GM12878 (cell line): ENCODE measurements at regions not wholly inside any gene's neighbourhood (a gene's known extent, or its start where the extent isn't known, plus 50 kb on each side); places are given as distances from the start of the nearest gene placed in this dataset.

Experiments
- POLR2A ChIP-seq: IDR thresholded peaks from 2 replicates; pipeline ENCODE4 v1.6.1; 2011; ENCODE audit warnings: low read depth, mild to moderate bottlenecking, low read length
- RB1 ChIP-seq: fragments of 450-650 bp; formaldehyde crosslinking; IDR thresholded peaks from 2 replicates; pipeline ENCODE4 v1.6.1; 2017; ENCODE audit warnings: mild to moderate bottlenecking, borderline replicate concordance
- REST ChIP-seq: IDR thresholded peaks from 2 replicates; pipeline ENCODE4 v1.6.1; 2012; ENCODE audit warnings: mild to moderate bottlenecking, low read depth, low read length
- SP1 ChIP-seq: IDR thresholded peaks from one replicate; pipeline ENCODE4 v1.6.1; 2011; ENCODE audit warnings: low read depth, low read length
- TAF1 ChIP-seq: IDR thresholded peaks from 2 replicates; pipeline ENCODE4 v1.6.1; 2011; ENCODE audit warnings: mild to moderate bottlenecking, low read depth, low read length, borderline replicate concordance
- ZZZ3 ChIP-seq: IDR thresholded peaks from 2 replicates; pipeline ENCODE4 v1.6.1; 2011; ENCODE audit warnings: low read depth; ENCODE audit not compliant: control insufficient read depth, insufficient read length
- TF ChIP-seq, protein P1 (sequence below): IDR thresholded peaks from 2 replicates; pipeline ENCODE4 v1.6.1; 2011; ENCODE audit warnings: low read depth, mild to moderate bottlenecking, low read length, moderate library complexity, borderline replicate concordance; ENCODE audit errors: extremely low read depth
- TF ChIP-seq, protein P2 (sequence below), 3 experiments: IDR thresholded peaks in 2 of 3; conservative IDR thresholded peaks in 1 of 3; 2 replicates each; pipeline ENCODE4 v1.5.1; 2011; ENCODE audit warnings: low read depth in 3 of 3, low read length in 3 of 3, mild to moderate bottlenecking in 3 of 3, control low read depth in 2 of 3, moderate library complexity in 2 of 3, inconsistent platforms in 1 of 3, mixed read lengths in 1 of 3; ENCODE audit not compliant: control insufficient read depth in 2 of 3, insufficient read depth in 1 of 3; ENCODE audit errors: extremely low read depth in 1 of 3

DNA sequence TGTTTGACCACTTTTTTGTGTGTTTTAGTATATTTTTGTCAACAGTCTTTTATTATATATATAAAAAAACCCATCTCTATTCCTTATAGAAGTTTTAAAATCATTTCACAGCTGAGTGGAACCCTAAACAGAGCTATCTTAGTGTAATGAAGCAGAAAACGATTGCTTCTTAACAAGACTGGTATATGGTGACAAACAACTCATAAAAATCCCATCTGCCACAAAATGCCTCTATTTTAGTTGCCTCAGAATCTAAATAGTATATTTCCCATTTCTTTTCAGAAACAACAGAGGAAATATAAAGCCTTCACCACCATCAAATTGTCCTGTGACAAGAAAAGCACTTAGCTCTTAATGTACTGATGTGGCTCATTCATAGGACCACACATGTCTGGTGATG is 322.4 kb downstream of the ATP23 start:
- TF ChIP-seq, protein P1, sequence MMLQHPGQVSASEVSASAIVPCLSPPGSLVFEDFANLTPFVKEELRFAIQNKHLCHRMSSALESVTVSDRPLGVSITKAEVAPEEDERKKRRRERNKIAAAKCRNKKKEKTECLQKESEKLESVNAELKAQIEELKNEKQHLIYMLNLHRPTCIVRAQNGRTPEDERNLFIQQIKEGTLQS = no peak
- no peak for TF ChIP-seq REST
- TF ChIP-seq POLR2A = no peak
- TF ChIP-seq, protein P2, sequence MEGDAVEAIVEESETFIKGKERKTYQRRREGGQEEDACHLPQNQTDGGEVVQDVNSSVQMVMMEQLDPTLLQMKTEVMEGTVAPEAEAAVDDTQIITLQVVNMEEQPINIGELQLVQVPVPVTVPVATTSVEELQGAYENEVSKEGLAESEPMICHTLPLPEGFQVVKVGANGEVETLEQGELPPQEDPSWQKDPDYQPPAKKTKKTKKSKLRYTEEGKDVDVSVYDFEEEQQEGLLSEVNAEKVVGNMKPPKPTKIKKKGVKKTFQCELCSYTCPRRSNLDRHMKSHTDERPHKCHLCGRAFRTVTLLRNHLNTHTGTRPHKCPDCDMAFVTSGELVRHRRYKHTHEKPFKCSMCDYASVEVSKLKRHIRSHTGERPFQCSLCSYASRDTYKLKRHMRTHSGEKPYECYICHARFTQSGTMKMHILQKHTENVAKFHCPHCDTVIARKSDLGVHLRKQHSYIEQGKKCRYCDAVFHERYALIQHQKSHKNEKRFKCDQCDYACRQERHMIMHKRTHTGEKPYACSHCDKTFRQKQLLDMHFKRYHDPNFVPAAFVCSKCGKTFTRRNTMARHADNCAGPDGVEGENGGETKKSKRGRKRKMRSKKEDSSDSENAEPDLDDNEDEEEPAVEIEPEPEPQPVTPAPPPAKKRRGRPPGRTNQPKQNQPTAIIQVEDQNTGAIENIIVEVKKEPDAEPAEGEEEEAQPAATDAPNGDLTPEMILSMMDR (IDR thresholded peaks at IDR 0.05 in 2 of 3, conservative IDR thresholded peaks at IDR 0.05 in 1 of 3; ENCODE audit: control insufficient read depth in 2 of 3, extremely low read depth in 1 of 3, insufficient read depth in 1 of 3, low read depth in 3 of 3, low read length in 3 of 3) = no peak
- no peak for TF ChIP-seq ZZZ3
- TF ChIP-seq RB1 = no peak
- TF ChIP-seq SP1 = no peak
- no peak for TF ChIP-seq TAF1
